HG03354 (cell line): ENCODE measurements at regions not wholly inside any gene's neighbourhood (a gene's known extent, or its start where the extent isn't known, plus 50 kb on each side); places are given as distances from the start of the nearest gene placed in this dataset.
"Not testable (repeated sequence)": the region's sequence is repeated elsewhere in the genome, so short reads cannot be mapped to it uniquely, and the experiment has no call there.

ENCODE experiments used
- ATAC-seq: cut with Tn5 transposase; IDR thresholded peaks from one replicate; pipeline ENCODE4 v1.9.1; 2021; ENCODE audit warnings: mild to moderate bottlenecking; ENCODE audit not compliant: unreplicated experiment, poor library complexity, severe bottlenecking

GRCh38 chr1:79207786-79208185 is 201.3 kb upstream of the ADGRL4 start:
- ATAC-seq: no peak

- no peak for ATAC-seq
Observed at GRCh38 chr1:79207331-79207730, 200.8 kb upstream of the ADGRL4 start.

- ATAC-seq: no peak
Observed at GRCh38 chr1:79204779-79205479, 198.4 kb upstream of the ADGRL4 start.

GRCh38 chr1:79198832-79199231 is 192.3 kb upstream of the ADGRL4 start:
- no peak for ATAC-seq

GRCh38 chr1:79197421-79197820 is 190.9 kb upstream of the ADGRL4 start:
- ATAC-seq: no peak

GRCh38 chr1:79196211-79196610 is 189.7 kb upstream of the ADGRL4 start:
- ATAC-seq: no peak

- peak; percentile 63 for ATAC-seq
Observed at GRCh38 chr1:79193211-79194079, 186.9 kb upstream of the ADGRL4 start.

GRCh38 chr1:79190074-79190473 is 183.5 kb upstream of the ADGRL4 start:
- ATAC-seq: peak; percentile 56

GRCh38 chr1:79188337-79188736 is 181.8 kb upstream of the ADGRL4 start:
- no peak for ATAC-seq

- ATAC-seq: no peak
Observed at GRCh38 chr1:79186260-79186659, 179.7 kb upstream of the ADGRL4 start.

- ATAC-seq: no peak
Observed at GRCh38 chr1:79177844-79178243, 171.3 kb upstream of the ADGRL4 start.

- no peak for ATAC-seq
Observed at GRCh38 chr1:79161077-79161476, 154.5 kb upstream of the ADGRL4 start.

GRCh38 chr1:79155991-79156390 is 149.5 kb upstream of the ADGRL4 start:
- no peak for ATAC-seq

- no peak for ATAC-seq
Observed at GRCh38 chr1:79151006-79151796, 144.7 kb upstream of the ADGRL4 start.

- ATAC-seq: no peak
Observed at GRCh38 chr1:79150576-79150975, 144.0 kb upstream of the ADGRL4 start.

GRCh38 chr1:79138227-79138626 is 131.7 kb upstream of the ADGRL4 start:
- ATAC-seq: not testable (repeated sequence)

- no peak for ATAC-seq
Observed at GRCh38 chr1:79133774-79134364, 127.3 kb upstream of the ADGRL4 start.

- no peak for ATAC-seq
Observed at GRCh38 chr1:79131626-79132025, 125.1 kb upstream of the ADGRL4 start.

GRCh38 chr1:79129914-79130313 is 123.4 kb upstream of the ADGRL4 start:
- no peak for ATAC-seq

- ATAC-seq: no peak
Observed at GRCh38 chr1:79128722-79129121, 122.2 kb upstream of the ADGRL4 start.
